Calu3 (cell line): ENCODE measurements at regions not wholly inside any gene's neighbourhood (a gene's known extent, or its start where the extent isn't known, plus 50 kb on each side); places are given as distances from the start of the nearest gene placed in this dataset.

Experiments used
- BruUV-seq: library from RNA; stranded (reverse); fragments of 400-500 nt; replicated peaks from 2 replicates; lab custom pipeline; 2021; lab: Mats Ljungman, UMichigan
- CTCF ChIA-PET: fragments of 300-600 bp; sonication (Branson Sonifier 250); formaldehyde crosslinking; loops from one replicate; lab custom pipeline; 2022; ENCODE audit warnings: antibody characterized with exemption; lab: Charles Lee
- DNase-seq: peaks from one replicate; pipeline ENCODE4 v3.0.0; 2022
- H3K27ac Mint-ChIP-seq: one replicate; pipeline ENCODE4 v1.8.0; 2022; ENCODE audit warnings: mixed read lengths; ENCODE audit not compliant: unreplicated experiment
- H3K27me3 Mint-ChIP-seq: one replicate; pipeline ENCODE4 v1.8.0; 2022; ENCODE audit warnings: mixed read lengths; ENCODE audit not compliant: unreplicated experiment
- H3K36me3 Mint-ChIP-seq: one replicate; pipeline ENCODE4 v1.8.0; 2022; ENCODE audit warnings: mild to moderate bottlenecking, moderate library complexity, mixed read lengths; ENCODE audit not compliant: insufficient read depth, unreplicated experiment
- H3K4me1 Mint-ChIP-seq: one replicate; pipeline ENCODE4 v1.8.0; 2022; ENCODE audit warnings: mild to moderate bottlenecking, low read depth, mixed read lengths; ENCODE audit not compliant: unreplicated experiment
- H3K4me3 Mint-ChIP-seq: one replicate; pipeline ENCODE4 v1.8.0; 2022; ENCODE audit warnings: mild to moderate bottlenecking, low read depth, moderate library complexity, mixed read lengths; ENCODE audit not compliant: unreplicated experiment
- H3K9me3 Mint-ChIP-seq: one replicate; pipeline ENCODE4 v1.8.0; 2022; ENCODE audit warnings: low read depth, mixed read lengths; ENCODE audit not compliant: unreplicated experiment
- intact Hi-C: fragments of 100-400 bp; cut with micrococcal nuclease; formaldehyde crosslinking; loops from one replicate; pipeline ENCODE4 v1.10.0; 2022; ENCODE audit not compliant: unreplicated experiment
- TF ChIP-seq, protein P1 (sequence below): fragments of 200-600 bp; IDR thresholded peaks from one replicate; pipeline ENCODE4 v1.8.0; 2022; ENCODE audit warnings: antibody characterized with exemption; ENCODE audit not compliant: unreplicated experiment

DNA sequence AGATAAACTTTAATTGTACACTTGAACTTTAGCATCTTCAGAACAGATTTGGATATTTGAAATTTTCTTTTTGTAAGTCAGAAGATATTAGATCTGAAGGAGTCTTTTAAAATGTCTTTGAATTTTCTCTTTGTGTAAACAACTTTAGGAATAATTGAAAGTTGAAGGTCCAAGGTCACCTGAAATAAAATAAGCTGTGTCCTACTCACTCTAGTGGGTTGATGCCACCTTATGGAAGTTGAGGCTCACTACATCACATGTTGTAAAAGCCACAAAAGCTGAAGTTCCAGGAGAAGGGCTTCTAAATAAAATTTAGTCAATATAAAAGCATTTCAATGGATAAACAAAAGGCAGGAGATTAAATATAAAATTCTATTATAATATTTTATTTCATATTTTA is 122.0 kb upstream of the ATXN7L3B start:
- no peaks in the 10 kb centered on the region for H3K9me3 Mint-ChIP-seq
- DNase-seq, result peak; percentile 23
- BruUV-seq, result no TSS peak
- H3K4me3 Mint-ChIP-seq, result no peak overlapping the region
- TF ChIP-seq, protein P1, sequence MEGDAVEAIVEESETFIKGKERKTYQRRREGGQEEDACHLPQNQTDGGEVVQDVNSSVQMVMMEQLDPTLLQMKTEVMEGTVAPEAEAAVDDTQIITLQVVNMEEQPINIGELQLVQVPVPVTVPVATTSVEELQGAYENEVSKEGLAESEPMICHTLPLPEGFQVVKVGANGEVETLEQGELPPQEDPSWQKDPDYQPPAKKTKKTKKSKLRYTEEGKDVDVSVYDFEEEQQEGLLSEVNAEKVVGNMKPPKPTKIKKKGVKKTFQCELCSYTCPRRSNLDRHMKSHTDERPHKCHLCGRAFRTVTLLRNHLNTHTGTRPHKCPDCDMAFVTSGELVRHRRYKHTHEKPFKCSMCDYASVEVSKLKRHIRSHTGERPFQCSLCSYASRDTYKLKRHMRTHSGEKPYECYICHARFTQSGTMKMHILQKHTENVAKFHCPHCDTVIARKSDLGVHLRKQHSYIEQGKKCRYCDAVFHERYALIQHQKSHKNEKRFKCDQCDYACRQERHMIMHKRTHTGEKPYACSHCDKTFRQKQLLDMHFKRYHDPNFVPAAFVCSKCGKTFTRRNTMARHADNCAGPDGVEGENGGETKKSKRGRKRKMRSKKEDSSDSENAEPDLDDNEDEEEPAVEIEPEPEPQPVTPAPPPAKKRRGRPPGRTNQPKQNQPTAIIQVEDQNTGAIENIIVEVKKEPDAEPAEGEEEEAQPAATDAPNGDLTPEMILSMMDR, result no peak
- no peaks in the 10 kb centered on the region for H3K27me3 Mint-ChIP-seq
- H3K27ac Mint-ChIP-seq, result no peak overlapping the region
- no peaks in the 10 kb centered on the region for H3K36me3 Mint-ChIP-seq
- CTCF ChIA-PET, result interaction anchor here (0.6 to 2.9 kb wide), 11 partner anchors 8 to 480 kb away, joined by 3 to 25 read pairs (median 4); no protein-coding TSS in a partner anchor
- intact Hi-C loops, result loop anchor here (1.0 to 2.0 kb wide), 3 partner anchors 231 to 480 kb away; no protein-coding TSS in a partner anchor
- H3K4me1 Mint-ChIP-seq, result peaks cover 9% of the 10 kb centered on the region

DNA sequence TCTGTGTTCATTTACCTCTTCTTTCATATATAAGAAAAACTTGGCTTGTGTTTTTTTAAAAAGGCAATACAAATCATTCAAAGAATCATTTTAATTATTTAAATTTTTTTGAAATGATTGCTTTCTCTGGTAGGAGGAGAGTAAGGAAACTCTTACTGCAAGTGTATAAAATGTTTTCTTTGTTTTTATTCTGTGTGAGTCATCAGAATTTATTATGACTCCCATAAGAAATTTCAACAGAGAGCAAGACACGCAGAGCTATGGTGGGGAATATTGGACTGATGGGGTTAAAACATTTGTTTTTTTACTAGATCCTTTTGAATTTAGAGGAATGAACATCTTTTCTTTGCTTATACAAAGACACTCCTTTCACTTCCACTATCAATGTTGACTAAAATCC is 119.1 kb upstream of the ATXN7L3B start:
- no peaks in the 10 kb centered on the region for H3K27me3 Mint-ChIP-seq
- H3K36me3 Mint-ChIP-seq, result no peaks in the 10 kb centered on the region
- TF ChIP-seq, protein P1, result no peak
- H3K9me3 Mint-ChIP-seq, result no peaks in the 10 kb centered on the region
- intact Hi-C loops, result no loop called here
- no peak overlapping the region for H3K27ac Mint-ChIP-seq
- no peak overlapping the region for H3K4me3 Mint-ChIP-seq
- H3K4me1 Mint-ChIP-seq, result no peaks in the 10 kb centered on the region
- no TSS peak for BruUV-seq
- CTCF ChIA-PET, result no interaction called here
- no peak for DNase-seq

GRCh38 chr12:74424778-74425177 is 112.9 kb upstream of the ATXN7L3B start:
- Mint-ChIP-seq H3K36me3 (no peaks in the 10 kb centered on the region), H3K27me3 (no peaks in the 10 kb centered on the region), H3K4me3 (no peak overlapping the region), H3K9me3 (peaks cover 3% of the 10 kb centered on the region), H3K27ac (no peak overlapping the region), H3K4me1 (peaks cover 17% of the 10 kb centered on the region)
- TF ChIP-seq, protein P1, result no peak
- CTCF ChIA-PET, result no interaction called here
- BruUV-seq, result no TSS peak
- no peak for DNase-seq
- intact Hi-C loops, result no loop called here

- no peak overlapping the region for H3K4me3 Mint-ChIP-seq
- CTCF ChIA-PET, result no interaction called here
- TF ChIP-seq, protein P1, result no peak
- peaks cover 3% of the 10 kb centered on the region for H3K9me3 Mint-ChIP-seq
- no peak for DNase-seq
- no peak overlapping the region for H3K27ac Mint-ChIP-seq
- H3K36me3 Mint-ChIP-seq, result no peaks in the 10 kb centered on the region
- H3K27me3 Mint-ChIP-seq, result no peaks in the 10 kb centered on the region
- H3K4me1 Mint-ChIP-seq, result peaks cover 17% of the 10 kb centered on the region
- BruUV-seq, result no TSS peak
- intact Hi-C loops, result no loop called here
These were observed 111.5 kb upstream of the ATXN7L3B start for GRCh38 chr12:74426091-74426490.
